IPS-NIHi11 (cell line): ENCODE measurements at regions not wholly inside any gene's neighbourhood (a gene's known extent, or its start where the extent isn't known, plus 50 kb on each side); places are given as distances from the start of the nearest gene placed in this dataset.

Source experiments
- DNase-seq: peaks from one replicate; pipeline ENCODE4 v3.0.0; 2012; ENCODE audit warnings: mixed read lengths, low spot score

DNA sequence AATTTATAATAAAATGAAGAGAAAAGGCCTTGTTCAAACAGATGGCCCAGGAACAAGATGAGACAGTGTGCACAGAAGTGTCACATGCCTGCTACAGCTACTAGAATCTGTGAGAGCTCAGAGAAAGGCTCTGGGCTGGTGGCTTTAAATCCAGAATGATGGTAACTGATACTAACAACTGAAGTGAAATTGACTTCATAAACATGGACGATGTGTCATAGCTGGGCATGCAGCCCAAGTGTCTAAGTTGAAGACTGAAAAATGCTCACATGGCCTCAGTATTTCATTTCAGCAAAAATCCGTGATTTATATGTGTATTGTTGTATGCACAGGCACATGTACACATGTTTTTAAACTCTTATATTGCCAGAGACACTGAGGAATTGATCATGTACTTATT lies 208.3 kb upstream of the RUNX1 start:
- DNase-seq = no peak

- peak; percentile 14 for DNase-seq
These were observed 207.4 kb upstream of the RUNX1 start for GRCh38 chr21:35256468-35256988.

GRCh38 chr21:35254765-35255138 lies 205.7 kb upstream of the RUNX1 start:
- no peak for DNase-seq

GRCh38 chr21:35254006-35254764 lies 205.1 kb upstream of the RUNX1 start:
- DNase-seq = no peak

- no peak for DNase-seq
These were observed 203.7 kb upstream of the RUNX1 start for GRCh38 chr21:35252831-35253230.

- no peak for DNase-seq
These were observed 200.5 kb upstream of the RUNX1 start for GRCh38 chr21:35249636-35250035.

- no peak for DNase-seq
These were observed 196.8 kb upstream of the RUNX1 start for GRCh38 chr21:35245879-35246278.

DNA sequence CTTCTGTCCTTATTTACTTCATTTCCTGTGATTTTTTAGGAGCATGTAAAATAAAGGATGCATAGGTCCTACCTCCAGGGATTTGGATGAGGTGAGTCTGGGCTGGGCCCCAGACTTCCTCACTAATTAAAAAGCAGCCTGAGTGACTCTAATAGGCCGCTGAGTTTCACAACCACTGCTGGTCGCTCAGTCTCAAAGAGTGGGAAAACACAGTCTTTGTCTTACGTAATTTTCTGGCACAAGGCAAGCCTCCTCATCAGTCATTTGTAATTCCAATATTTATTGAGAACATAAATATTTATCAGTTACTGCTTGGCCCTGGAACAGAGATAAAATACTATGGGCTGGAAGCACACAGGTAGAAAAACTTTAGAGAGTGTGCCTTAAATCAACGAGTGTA lies 195.4 kb upstream of the RUNX1 start:
- no peak for DNase-seq

- no peak for DNase-seq
These were observed 194.1 kb upstream of the RUNX1 start for GRCh38 chr21:35243171-35243570.

- DNase-seq = no peak
These were observed 190.7 kb upstream of the RUNX1 start for GRCh38 chr21:35239811-35240219.

DNA sequence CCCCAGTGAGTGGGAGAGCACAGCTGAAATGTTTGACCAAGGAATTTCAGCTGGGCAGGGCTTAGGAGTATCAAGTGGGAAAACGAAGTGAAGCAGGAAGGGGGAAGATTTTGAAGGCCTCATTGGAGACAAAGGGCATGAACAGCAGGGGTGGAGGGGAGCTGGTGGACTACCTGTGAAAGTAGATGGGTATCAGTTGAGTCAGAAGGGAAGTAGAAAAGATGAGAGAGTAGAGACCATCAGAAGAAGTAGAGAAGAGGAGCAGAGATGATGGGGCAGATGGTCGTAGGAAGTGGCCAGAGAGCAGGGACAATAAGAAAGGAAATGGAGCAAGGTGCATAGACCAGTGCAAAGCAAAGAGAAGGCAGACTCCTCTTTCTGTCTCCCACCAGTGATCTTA lies 189.0 kb upstream of the RUNX1 start:
- DNase-seq = no peak

- DNase-seq = no peak
These were observed 188.2 kb upstream of the RUNX1 start for GRCh38 chr21:35237287-35237686.

DNA sequence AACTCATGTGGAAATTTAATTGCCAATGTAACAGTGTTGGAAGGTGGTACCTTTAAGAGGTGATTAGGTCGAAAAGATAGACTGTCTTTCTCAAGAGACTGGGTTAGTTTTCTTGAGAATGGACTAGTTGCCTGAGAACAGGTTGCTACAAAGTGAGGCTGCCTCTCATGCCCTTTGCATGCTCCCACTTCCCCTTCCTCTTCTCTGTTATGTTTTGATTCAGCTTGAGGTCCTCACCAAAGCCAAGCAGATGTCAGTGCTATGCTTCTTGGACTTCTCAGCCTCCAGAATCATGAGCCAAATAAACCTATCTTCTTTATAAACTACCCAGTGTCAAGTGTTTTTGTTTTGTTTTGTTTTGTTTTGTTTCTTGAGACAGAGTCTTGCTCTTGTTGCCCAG lies 187.0 kb upstream of the RUNX1 start:
- DNase-seq = no peak

DNA sequence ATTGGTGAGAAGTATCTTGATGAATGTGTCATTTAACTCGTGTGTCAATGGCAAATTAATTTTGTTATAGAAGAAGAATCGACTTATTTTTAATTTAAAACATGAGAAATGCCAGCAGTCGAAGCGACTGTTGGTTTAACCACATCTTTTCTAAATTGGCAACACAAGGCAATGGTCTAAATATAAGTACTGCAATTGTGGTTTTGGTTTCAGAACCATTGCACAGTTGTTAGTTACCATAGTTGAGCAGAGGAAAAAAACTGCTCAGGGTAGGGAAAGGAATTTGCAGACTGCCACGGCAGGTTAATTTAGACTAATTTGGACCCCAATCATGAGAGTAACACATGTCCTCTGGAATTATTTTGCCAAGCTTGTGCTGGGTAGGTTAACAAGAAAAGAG lies 185.6 kb upstream of the RUNX1 start:
- no peak for DNase-seq

DNA sequence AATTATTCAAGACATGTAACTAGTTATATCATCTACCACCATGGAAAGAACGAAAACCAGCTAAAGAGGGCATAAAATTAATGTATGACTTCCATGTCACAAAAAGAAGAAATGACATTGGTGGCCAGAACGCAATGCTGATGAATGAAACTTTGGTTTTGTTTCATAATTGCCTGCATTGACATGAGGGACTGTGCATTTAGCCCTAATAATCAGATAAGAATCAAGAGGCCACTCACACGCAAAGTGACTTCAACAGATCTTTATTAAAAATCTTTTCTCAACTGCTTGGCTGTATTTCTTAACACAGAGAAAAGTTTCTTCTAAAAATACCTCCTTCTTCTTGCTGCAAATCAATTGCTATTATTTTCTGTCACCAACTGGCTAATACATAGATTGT lies 184.7 kb upstream of the RUNX1 start:
- DNase-seq = no peak

GRCh38 chr21:35232545-35233176 lies 183.6 kb upstream of the RUNX1 start:
- no peak for DNase-seq

GRCh38 chr21:35231090-35231489 lies 182.0 kb upstream of the RUNX1 start:
- no peak for DNase-seq

DNA sequence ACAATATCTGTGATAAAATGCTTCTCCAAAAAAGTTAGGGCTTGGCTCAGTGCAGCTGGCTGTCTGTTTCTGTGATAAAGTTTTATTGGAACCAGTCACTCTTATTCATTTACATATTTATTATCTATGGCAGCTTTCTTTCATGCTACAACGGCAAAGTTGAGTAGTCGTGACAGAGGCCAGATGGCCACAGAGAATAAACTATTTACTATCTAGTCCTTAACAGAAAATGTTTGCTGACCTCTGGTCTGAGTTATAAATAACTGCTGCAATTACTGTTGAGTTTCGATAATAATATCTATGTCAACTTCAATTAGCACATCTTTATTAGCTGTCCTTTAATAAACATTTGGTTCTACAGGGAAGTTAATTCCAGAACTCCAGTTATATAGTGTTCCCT lies 180.2 kb upstream of the RUNX1 start:
- DNase-seq = no peak

DNA sequence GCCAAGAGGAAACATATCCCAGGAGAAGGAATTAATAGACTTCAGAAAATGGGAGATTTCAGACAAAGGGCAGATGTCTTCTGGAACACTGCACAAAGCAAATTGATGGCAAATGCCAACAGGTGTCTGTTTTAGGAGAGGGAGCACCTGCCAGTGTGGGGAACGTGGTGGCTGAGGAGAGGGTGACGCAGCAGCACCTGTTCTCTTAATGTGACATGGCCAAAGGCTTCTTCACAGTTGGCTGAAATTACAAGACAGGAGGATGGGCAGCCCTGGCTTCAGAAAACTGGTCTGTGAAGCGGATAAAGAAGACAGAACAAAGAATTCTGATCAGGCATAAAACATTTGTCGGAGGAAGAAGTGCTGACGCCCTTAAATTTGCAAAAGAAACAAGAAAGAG lies 178.7 kb upstream of the RUNX1 start:
- DNase-seq = no peak

GRCh38 chr21:35226968-35227744 lies 178.1 kb upstream of the RUNX1 start:
- DNase-seq = no peak

DNA sequence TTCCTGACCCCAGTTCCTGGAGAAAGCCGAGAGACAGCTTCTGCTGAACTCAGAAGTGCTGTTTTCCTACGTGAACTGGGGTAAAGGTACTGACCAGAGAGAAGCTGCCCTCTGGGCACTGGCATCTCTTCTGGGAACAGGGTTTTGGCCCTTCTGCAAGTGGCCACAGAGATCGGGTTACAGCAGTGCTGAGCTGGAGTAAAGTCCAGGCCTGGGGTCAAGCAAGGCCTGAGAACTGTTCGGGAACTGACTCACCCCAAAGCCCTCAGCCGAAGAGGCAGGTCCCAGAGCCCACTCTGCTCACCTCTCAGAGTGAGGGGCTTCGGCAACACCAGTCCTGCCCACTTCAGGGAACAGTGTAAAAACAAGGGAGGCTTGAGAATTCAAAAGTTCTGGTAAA lies 177.2 kb upstream of the RUNX1 start:
- DNase-seq = no peak

GRCh38 chr21:35225573-35225972 lies 176.5 kb upstream of the RUNX1 start:
- no peak for DNase-seq
